ENCODE measurements at regions not wholly inside any gene's neighbourhood (a gene's known extent, or its start where the extent isn't known, plus 50 kb on each side); places are given as distances from the start of the nearest gene placed in this dataset.
"Not testable (repeated sequence)": the region's sequence is repeated elsewhere in the genome, so short reads cannot be mapped to it uniquely, and the experiment has no call there.

GRCh38 chr16:88258764-88259525, 123.8 kb upstream of the ZNF469 start:
- not testable (repeated sequence) for TF ChIP-seq CTCF, POLR2A, EP300 (IDR thresholded peaks at IDR 0.05)
